ENCODE measurements at regions not wholly inside any gene's neighbourhood (a gene's known extent, or its start where the extent isn't known, plus 50 kb on each side); places are given as distances from the start of the nearest gene placed in this dataset.

DNA sequence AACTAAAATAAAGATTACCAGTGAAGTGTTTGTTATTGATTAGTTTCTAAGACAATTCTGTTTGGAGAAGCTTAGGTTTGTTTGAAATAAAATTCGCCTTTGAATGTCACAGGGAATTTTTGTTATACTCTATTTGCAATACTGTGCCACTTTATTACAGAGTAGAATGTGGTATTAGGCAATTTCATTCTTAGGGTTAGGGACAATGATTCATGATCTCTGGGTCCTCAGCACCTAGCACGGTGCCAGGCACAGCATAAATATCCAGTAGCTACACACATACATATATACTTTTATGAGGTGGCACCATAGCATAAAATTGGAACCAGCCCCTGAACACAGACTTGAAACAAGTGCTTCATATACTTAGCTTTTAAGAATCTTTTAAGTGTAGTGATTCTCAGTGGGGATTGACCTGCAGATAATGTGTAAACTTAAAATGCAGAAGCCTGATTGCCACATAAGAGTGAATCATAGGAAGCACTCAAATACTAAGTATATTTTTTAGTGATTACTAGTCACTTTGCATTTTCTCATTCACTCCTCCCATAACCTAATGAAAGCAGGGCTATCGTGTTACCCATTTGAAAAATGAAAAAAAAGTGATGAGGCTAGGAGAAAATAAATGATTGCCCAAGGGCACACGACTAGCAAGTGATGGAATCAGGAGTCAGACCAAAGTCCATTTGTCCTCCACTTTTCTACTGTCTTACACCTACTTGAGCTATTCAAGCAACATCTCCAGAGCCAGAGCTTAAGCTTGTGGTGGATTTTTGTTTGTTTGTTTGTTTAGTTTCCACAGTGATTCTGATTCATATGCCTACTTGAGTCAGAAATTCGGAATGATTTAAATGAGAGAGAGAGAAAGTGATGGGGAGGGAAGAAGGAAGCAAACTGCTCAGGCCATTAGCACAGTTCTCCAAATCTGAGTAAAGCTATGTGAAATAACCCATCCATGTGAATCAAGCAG, 366.0 kb upstream of the FGF13 start:
- Histone ChIP-seq H3K4me2 (ENCODE audit: low read length) (peak overlapping the region; percentile 71), H2AFZ (ENCODE audit: low read length) (peak overlapping the region; percentile 53; the same call in 1 of the 2 replicates), H3K27me3 (ENCODE audit: low read length) (no peaks in the 10 kb centered on the region), H3K9ac (ENCODE audit: low read length) (peak overlapping the region; percentile 40; the same call in 1 of the 2 replicates), H4K20me1 (ENCODE audit: low read length) (no peaks in the 10 kb centered on the region), H3K9me3 (ENCODE audit: low read length) (no peaks in the 10 kb centered on the region), H3K27ac (ENCODE audit: low read length) (peak overlapping the region; percentile 93), H3F3A (ENCODE audit: low read length, unreplicated experiment) (peaks cover 6% of the 10 kb centered on the region), H3K9me2 (replicated peaks; ENCODE audit: low read length) (no peaks in the 10 kb centered on the region), H3K79me2 (ENCODE audit: low read length) (no peaks in the 10 kb centered on the region), H3K4me3 (ENCODE audit: low read length) (peak overlapping the region; percentile 6; the same call in 1 of the 2 replicates), H3K36me3 (ENCODE audit: low read depth, low read length) (no peaks in the 10 kb centered on the region), H3K4me1 (ENCODE audit: insufficient read depth, low read length) (peaks cover 27% of the 10 kb centered on the region)
- peak; percentile 88 for DNase-seq
- BruUV-seq (replicated peaks), result no TSS peak
- ChIA-PET POLR2A (ENCODE audit: unreplicated experiment) (interaction anchor here (0.6 to 0.7 kb wide), 3 partner anchors 43 to 216 kb away, joined by 3 read pairs; no protein-coding TSS in a partner anchor), CTCF (interaction anchor here (0.6 kb wide), 1 partner anchor 134 kb away, joined by 3 read pairs; no protein-coding TSS in a partner anchor)
- no peak for TF ChIP-seq EZH2phosphoT487 (IDR thresholded peaks at IDR 0.05; ENCODE audit: borderline replicate concordance, low read length)
- TF ChIP-seq EZH2 (IDR thresholded peaks at IDR 0.05; ENCODE audit: low read length, unreplicated experiment), result no peak
- TF ChIP-seq, protein P1, sequence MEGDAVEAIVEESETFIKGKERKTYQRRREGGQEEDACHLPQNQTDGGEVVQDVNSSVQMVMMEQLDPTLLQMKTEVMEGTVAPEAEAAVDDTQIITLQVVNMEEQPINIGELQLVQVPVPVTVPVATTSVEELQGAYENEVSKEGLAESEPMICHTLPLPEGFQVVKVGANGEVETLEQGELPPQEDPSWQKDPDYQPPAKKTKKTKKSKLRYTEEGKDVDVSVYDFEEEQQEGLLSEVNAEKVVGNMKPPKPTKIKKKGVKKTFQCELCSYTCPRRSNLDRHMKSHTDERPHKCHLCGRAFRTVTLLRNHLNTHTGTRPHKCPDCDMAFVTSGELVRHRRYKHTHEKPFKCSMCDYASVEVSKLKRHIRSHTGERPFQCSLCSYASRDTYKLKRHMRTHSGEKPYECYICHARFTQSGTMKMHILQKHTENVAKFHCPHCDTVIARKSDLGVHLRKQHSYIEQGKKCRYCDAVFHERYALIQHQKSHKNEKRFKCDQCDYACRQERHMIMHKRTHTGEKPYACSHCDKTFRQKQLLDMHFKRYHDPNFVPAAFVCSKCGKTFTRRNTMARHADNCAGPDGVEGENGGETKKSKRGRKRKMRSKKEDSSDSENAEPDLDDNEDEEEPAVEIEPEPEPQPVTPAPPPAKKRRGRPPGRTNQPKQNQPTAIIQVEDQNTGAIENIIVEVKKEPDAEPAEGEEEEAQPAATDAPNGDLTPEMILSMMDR (conservative IDR thresholded peaks at IDR 0.05; ENCODE audit: low read depth, low read length), result no peak
- intact Hi-C loops (cut with micrococcal nuclease), result loop anchor here (5.0 kb wide), 1 partner anchor 220 kb away; no protein-coding TSS in a partner anchor
- peak; percentile 90 for ATAC-seq

DNA sequence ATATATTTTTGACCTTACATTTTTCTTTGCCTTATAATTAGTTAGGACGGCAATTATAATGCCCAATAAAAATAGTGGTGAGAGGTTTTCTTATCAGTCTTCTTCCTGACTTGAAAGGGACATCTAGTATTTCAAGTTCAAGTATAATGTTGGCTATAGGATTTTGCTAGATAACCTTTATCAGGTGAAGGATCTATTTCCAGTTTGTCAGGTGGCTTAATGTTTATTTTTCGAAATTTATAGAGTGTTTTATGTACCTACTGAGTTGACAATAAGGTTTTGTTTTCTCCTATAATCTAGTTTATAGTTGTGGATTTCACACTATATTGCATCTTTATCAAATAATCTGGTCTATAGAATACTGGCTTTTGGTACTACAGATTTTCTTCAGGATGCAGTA, 351.8 kb upstream of the FGF13 start:
- Histone ChIP-seq H3K27me3 (ENCODE audit: low read length) (no peaks in the 10 kb centered on the region), H3K4me2 (ENCODE audit: low read length) (no peak overlapping the region), H3K36me3 (ENCODE audit: low read depth, low read length) (no peaks in the 10 kb centered on the region), H3K9me2 (replicated peaks; ENCODE audit: low read length) (no peaks in the 10 kb centered on the region), H3K9ac (ENCODE audit: low read length) (no peak overlapping the region), H3F3A (ENCODE audit: low read length, unreplicated experiment) (no peaks in the 10 kb centered on the region), H3K9me3 (ENCODE audit: low read length) (no peaks in the 10 kb centered on the region), H4K20me1 (ENCODE audit: low read length) (no peaks in the 10 kb centered on the region), H3K79me2 (ENCODE audit: low read length) (no peaks in the 10 kb centered on the region), H3K4me1 (ENCODE audit: insufficient read depth, low read length) (peaks cover 17% of the 10 kb centered on the region), H2AFZ (ENCODE audit: low read length) (no peak overlapping the region), H3K4me3 (ENCODE audit: low read length) (no peak overlapping the region), H3K27ac (ENCODE audit: low read length) (no peak overlapping the region)
- TF ChIP-seq, protein P1 (conservative IDR thresholded peaks at IDR 0.05; ENCODE audit: low read depth, low read length), result no peak
- TF ChIP-seq EZH2phosphoT487 (IDR thresholded peaks at IDR 0.05; ENCODE audit: borderline replicate concordance, low read length) (no peak), EZH2 (IDR thresholded peaks at IDR 0.05; ENCODE audit: low read length, unreplicated experiment) (no peak)
- no TSS peak for BruUV-seq (replicated peaks)
- POLR2A ChIA-PET (ENCODE audit: unreplicated experiment), result no interaction called here
- DNase-seq (peak; percentile 20), ATAC-seq (no peak)
- CTCF ChIA-PET, result no interaction called here
- intact Hi-C loops (cut with micrococcal nuclease), result no loop called here
